ENCODE measurements at regions not wholly inside any gene's neighbourhood (a gene's known extent, or its start where the extent isn't known, plus 50 kb on each side); places are given as distances from the start of the nearest gene placed in this dataset.

DNA sequence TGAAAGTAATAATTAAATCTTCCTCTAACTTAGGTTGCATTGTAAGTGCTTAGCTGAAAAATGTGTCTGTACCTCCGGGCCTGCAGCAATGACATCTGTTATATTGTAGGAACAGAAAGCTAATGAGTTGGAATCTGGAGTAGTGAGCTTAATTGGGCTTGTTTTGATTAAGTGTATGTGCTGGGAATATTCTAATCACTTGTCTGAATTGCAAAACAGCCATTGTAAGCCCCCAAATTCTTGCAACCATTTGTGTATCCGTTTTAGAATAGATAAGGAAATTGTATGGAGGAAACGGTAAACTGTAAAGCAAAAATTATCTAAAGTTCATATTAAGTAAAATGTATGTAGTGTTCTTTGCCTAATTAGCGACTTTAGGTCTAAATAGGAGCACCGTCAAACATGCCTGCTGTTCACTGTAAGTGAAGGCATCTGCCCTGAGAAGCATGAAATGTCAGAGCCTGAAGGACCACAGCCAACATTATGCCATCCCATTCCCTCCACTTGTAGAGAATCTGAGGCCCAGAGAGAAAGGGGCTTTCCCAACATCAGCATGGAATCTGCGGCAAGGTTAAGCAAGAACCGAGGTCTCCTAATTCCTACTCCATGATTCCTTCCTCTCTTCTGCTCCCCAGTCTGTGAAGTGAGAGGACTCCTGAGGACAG is 466.4 kb downstream of the TDRD15 start:
- no peak for TF ChIP-seq EZH2phosphoT487 (IDR thresholded peaks at IDR 0.05)
- TF ChIP-seq, protein P1, sequence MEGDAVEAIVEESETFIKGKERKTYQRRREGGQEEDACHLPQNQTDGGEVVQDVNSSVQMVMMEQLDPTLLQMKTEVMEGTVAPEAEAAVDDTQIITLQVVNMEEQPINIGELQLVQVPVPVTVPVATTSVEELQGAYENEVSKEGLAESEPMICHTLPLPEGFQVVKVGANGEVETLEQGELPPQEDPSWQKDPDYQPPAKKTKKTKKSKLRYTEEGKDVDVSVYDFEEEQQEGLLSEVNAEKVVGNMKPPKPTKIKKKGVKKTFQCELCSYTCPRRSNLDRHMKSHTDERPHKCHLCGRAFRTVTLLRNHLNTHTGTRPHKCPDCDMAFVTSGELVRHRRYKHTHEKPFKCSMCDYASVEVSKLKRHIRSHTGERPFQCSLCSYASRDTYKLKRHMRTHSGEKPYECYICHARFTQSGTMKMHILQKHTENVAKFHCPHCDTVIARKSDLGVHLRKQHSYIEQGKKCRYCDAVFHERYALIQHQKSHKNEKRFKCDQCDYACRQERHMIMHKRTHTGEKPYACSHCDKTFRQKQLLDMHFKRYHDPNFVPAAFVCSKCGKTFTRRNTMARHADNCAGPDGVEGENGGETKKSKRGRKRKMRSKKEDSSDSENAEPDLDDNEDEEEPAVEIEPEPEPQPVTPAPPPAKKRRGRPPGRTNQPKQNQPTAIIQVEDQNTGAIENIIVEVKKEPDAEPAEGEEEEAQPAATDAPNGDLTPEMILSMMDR (IDR thresholded peaks at IDR 0.05), result no peak
- no peak for TF ChIP-seq EZH2 (IDR thresholded peaks at IDR 0.05)
